GM23338 (cell line): ENCODE measurements at regions not wholly inside any gene's neighbourhood (a gene's known extent, or its start where the extent isn't known, plus 50 kb on each side); places are given as distances from the start of the nearest gene placed in this dataset.

Experiments
- CREB1 ChIP-seq: fragments of 250-450 bp; sonication (Bioruptor Pico); IDR thresholded peaks from 2 replicates; pipeline ENCODE4 v1.5.0; 2020; ENCODE audit warnings: low read depth, mild to moderate bottlenecking, moderate library complexity
- CTCF ChIP-seq, 2 experiments: fragments of 200-600 bp in 1 of 2; sonication (generic) in 1 of 2; conservative IDR thresholded peaks; 2 replicates each; pipeline versions ENCODE4 v1.5.1 to v1.6.1; 2016 to 2017; ENCODE audit warnings: antibody characterized with exemption in 2 of 2, low read depth in 2 of 2, mild to moderate bottlenecking in 2 of 2, moderate library complexity in 1 of 2
- JUNB ChIP-seq: IDR thresholded peaks from one replicate; pipeline ENCODE4 v1.6.1; 2016; ENCODE audit warnings: antibody characterized with exemption; ENCODE audit not compliant: unreplicated experiment
- NANOG ChIP-seq: IDR thresholded peaks from 2 replicates; pipeline ENCODE4 v1.6.1; 2016; ENCODE audit warnings: antibody characterized with exemption, borderline replicate concordance
- STAT1 ChIP-seq: IDR thresholded peaks from one replicate; pipeline ENCODE4 v1.6.1; 2016; ENCODE audit warnings: antibody characterized with exemption; ENCODE audit not compliant: unreplicated experiment
- ZNF331 ChIP-seq: fragments of 250-450 bp; sonication (Bioruptor Pico); IDR thresholded peaks from 2 replicates; pipeline ENCODE4 v1.5.0; 2020; ENCODE audit warnings: low read depth, mild to moderate bottlenecking, moderate library complexity
- ZNF462 ChIP-seq: fragments of 250-450 bp; sonication (Bioruptor Pico); IDR thresholded peaks from 2 replicates; pipeline ENCODE4 v1.5.0; 2020; ENCODE audit warnings: mild to moderate bottlenecking, moderate library complexity

- TF ChIP-seq ZNF462 = no peak
- no peak for TF ChIP-seq NANOG
- no peak for TF ChIP-seq STAT1
- TF ChIP-seq CTCF (conservative IDR thresholded peaks at IDR 0.05; ENCODE audit: low read depth in 2 of 2) = no peak
- no peak for TF ChIP-seq JUNB
- no peak for TF ChIP-seq ZNF331 (CRISPR knock-in tag)
- no peak for TF ChIP-seq CREB1 (CRISPR knock-in tag)
Observed at GRCh38 chr12:13839365-13840336, 141.8 kb downstream of the GRIN2B start (continued).
